ENCODE measurements at regions not wholly inside any gene's neighbourhood (a gene's known extent, or its start where the extent isn't known, plus 50 kb on each side); places are given as distances from the start of the nearest gene placed in this dataset.

DNA sequence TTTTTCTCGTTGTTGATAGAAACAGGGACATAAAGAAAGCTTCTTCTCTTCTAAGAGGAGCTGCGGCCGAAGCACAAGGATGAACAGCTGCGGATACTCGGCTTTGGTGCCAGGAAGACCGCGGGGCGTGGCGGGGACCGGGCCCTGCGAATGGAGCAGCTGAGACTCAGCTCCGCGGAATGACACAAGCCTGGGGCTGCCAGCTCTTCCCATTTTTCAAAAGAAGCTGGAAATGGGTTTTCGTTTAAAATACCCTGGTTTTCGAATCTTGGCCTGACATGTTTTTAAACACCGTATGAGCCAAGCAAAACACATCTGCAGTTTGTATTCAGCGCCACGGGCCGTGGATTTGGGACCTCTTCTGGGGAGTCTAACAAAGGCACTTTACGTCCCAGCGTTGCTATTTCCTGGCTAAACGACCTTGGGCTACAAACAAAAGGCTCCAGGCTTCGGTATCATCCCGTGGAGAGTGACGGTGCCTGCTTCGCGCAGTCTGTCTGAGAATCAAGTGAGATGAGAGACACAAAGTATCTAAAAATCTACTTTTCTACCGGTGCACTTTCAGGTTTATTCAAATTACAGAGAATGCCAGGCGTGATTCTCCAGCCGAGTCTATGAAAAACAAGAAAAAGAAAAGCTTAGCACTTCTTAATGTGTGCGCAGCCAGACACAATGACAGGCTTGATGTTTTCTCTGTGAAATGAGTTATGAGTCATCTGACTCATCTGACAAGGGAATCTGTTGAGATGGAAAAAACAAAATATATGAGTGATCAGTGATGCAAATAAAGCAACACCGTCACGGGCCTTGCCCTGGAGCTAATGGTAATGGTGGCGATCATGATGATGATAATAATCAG, 114.0 kb upstream of the TMEM132D start:
- TF ChIP-seq, protein P1, sequence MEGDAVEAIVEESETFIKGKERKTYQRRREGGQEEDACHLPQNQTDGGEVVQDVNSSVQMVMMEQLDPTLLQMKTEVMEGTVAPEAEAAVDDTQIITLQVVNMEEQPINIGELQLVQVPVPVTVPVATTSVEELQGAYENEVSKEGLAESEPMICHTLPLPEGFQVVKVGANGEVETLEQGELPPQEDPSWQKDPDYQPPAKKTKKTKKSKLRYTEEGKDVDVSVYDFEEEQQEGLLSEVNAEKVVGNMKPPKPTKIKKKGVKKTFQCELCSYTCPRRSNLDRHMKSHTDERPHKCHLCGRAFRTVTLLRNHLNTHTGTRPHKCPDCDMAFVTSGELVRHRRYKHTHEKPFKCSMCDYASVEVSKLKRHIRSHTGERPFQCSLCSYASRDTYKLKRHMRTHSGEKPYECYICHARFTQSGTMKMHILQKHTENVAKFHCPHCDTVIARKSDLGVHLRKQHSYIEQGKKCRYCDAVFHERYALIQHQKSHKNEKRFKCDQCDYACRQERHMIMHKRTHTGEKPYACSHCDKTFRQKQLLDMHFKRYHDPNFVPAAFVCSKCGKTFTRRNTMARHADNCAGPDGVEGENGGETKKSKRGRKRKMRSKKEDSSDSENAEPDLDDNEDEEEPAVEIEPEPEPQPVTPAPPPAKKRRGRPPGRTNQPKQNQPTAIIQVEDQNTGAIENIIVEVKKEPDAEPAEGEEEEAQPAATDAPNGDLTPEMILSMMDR (IDR thresholded peaks at IDR 0.05), result no peak
- Histone ChIP-seq H3K27ac (no peak overlapping the region), H3K4me1 (no peaks in the 10 kb centered on the region), H3K36me3 (no peaks in the 10 kb centered on the region), H3K4me3 (no peak overlapping the region), H3K27me3 (peaks cover 0 to 26% of the 10 kb centered on the region in 2 donors), H3K9me3 (no peaks in the 10 kb centered on the region)
- intact Hi-C loops (cut with DNase I; ENCODE audit: low total_unique reads), result no loop called here
- no peak for DNase-seq

DNA sequence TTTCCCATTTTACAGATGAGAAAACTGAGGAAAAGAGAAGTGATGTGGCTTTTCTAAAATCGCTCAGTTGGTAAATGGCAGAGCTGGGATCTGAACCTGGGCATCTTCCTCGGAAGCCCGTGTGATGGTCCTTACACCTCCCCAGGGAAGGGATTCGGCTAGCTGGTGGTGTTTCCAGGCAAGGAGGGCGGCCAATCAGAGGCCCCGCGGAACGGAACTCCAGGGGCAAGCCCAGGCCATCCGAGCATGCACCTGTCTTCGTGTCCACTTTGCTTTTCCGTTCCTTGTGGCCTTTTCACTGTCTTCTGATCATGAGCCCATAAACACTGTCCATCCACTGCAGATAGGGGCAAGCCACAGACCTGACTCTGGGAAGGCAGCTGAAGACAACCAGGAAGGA, 114.8 kb upstream of the TMEM132D start:
- H3K36me3 ChIP-seq, result no peaks in the 10 kb centered on the region
- intact Hi-C loops (cut with DNase I; ENCODE audit: low total_unique reads), result no loop called here
- no peak for DNase-seq
- H3K27ac ChIP-seq, result no peak overlapping the region
- H3K4me1 ChIP-seq, result no peaks in the 10 kb centered on the region
- no peaks in the 10 kb centered on the region for H3K9me3 ChIP-seq
- H3K4me3 ChIP-seq, result no peak overlapping the region
- peaks cover 0 to 21% of the 10 kb centered on the region in 2 donors for H3K27me3 ChIP-seq
- TF ChIP-seq, protein P1 (IDR thresholded peaks at IDR 0.05), result no peak

DNA sequence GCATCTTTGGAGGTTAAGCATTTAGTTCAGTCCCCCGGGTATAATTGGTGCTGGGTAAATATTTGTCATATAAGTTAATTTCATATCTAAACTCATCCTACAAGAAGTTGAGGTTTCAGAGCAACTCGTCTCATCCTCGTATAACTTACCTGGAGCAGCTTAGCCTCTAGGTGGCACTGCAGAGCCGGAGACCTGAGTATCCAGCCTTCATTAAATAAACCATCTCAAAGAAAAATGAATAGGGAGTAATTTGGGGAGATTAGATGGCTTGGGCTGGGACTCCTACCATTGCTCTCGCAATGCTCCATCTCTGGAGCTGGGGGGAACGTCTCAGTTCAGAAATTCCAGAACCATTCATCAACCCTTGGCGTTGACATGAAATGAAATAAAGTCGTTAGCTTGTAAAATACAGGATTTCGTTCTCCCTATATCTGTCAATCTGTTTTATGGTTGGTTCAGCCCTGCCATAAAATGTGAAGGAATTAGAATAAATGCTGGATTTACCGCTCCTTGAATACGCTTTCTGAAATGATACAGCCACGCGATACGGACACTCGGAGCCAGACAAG, 122.9 kb upstream of the TMEM132D start:
- Histone ChIP-seq H3K4me3 (no peak overlapping the region), H3K27ac (no peak overlapping the region), H3K27me3 (peaks cover 0 to 18% of the 10 kb centered on the region in 2 donors), H3K36me3 (no peaks in the 10 kb centered on the region), H3K4me1 (no peaks in the 10 kb centered on the region), H3K9me3 (no peaks in the 10 kb centered on the region)
- intact Hi-C loops (cut with DNase I; ENCODE audit: low total_unique reads), result no loop called here
- no peak for DNase-seq
- TF ChIP-seq, protein P1 (IDR thresholded peaks at IDR 0.05), result peak in 1 of 2 experiments; percentile 29

- intact Hi-C loops (cut with DNase I; ENCODE audit: low total_unique reads), result no loop called here
- DNase-seq, result no peak
- no peaks in the 10 kb centered on the region for H3K4me1 ChIP-seq
- no peaks in the 10 kb centered on the region for H3K36me3 ChIP-seq
- peaks cover 0 to 24% of the 10 kb centered on the region in 2 donors for H3K27me3 ChIP-seq
- TF ChIP-seq, protein P1 (IDR thresholded peaks at IDR 0.05), result no peak
- H3K4me3 ChIP-seq, result no peak overlapping the region
- H3K27ac ChIP-seq, result no peak overlapping the region
- H3K9me3 ChIP-seq, result no peaks in the 10 kb centered on the region
Observed at GRCh38 chr12:130027798-130028197, 124.0 kb upstream of the TMEM132D start.

DNA sequence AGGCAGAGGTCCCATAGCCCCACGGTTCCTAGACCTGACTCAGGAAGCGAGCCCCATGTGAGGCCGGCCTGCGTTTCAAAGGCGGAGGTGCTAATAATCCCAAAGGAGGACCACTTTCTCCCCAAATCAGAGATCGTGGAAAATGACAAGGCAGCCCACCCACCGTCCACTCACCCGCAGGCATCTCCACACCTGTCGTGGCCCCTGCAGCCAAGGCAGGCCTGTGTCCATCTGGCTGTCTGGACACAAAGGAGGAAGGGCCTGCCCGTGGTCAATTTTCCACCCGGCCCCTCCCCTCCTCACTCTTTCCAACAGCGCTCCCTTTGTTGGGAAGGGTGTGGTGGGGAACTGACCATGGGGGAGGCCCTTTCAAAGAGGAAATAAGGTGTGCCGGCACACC, 125.3 kb upstream of the TMEM132D start:
- Histone ChIP-seq H3K4me1 (no peaks in the 10 kb centered on the region), H3K4me3 (no peak overlapping the region), H3K36me3 (no peaks in the 10 kb centered on the region), H3K27me3 (peaks cover 0 to 26% of the 10 kb centered on the region in 2 donors), H3K27ac (no peak overlapping the region), H3K9me3 (no peaks in the 10 kb centered on the region)
- intact Hi-C loops (cut with DNase I; ENCODE audit: low total_unique reads), result no loop called here
- DNase-seq, result no peak
- TF ChIP-seq, protein P1 (IDR thresholded peaks at IDR 0.05), result no peak

Data from tibial artery (tissue), 4 donors.